Gastroesophageal sphincter (tissue), 3 donors: ENCODE measurements at regions not wholly inside any gene's neighbourhood (a gene's known extent, or its start where the extent isn't known, plus 50 kb on each side); places are given as distances from the start of the nearest gene placed in this dataset.

ENCODE experiments used
- POLR2A ChIP-seq, 2 donors: fragments of 450-650 bp; IDR thresholded peaks; one replicate each; pipeline ENCODE4 v1.6.1; 2017; ENCODE audit warnings: antibody characterized with exemption in 2 of 2, mild to moderate bottlenecking in 2 of 2, moderate library complexity in 1 of 2
- POLR2AphosphoS5 ChIP-seq: sonication (generic); formaldehyde crosslinking; IDR thresholded peaks from one replicate; pipeline ENCODE4 v1.6.1; 2017; ENCODE audit warnings: antibody characterized with exemption
- TF ChIP-seq, protein P1 (sequence below), 4 experiments: fragments of 200-600 bp in 2 of 4; fragments of 450-650 bp in 2 of 4; sonication (generic) in 1 of 4; IDR thresholded peaks; one replicate each; pipeline ENCODE4 v1.5.1; 2017 to 2019; ENCODE audit warnings: antibody characterized with exemption in 4 of 4, mild to moderate bottlenecking in 2 of 4, moderate library complexity in 2 of 4

DNA sequence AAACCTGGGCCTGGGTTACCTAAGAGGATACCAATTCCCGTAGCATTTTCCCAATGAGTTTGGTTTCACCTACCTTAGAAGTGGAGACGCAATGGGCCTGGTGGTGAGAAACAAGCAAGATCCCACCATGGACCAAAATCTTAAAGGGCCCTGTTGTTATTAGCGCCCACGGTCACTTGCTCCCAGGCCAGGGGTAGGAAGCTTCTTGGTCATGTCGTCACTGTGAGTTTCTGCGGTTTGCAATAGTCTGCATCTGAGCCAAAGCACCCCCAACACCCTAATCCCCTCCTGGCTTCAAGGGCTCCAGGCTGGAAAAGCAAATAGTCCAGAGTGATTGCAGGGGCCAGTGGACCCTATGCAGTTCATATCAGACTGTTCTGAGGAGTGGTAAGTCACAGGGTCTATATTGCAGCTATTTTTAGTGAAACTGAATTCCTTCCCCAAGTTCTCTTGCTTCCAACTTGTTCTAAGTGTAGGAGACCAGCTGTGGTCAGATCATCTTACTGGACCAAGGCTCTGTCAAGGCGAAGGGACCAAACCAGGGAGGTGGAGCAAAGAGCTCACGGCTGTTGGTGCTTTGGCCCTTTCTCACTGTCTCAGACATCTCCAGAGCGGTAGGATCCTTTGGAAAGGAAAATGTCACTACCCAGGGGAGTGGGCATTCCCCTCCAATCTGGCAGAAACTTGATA, 307.9 kb upstream of the F9 start:
- TF ChIP-seq POLR2AphosphoS5 (no peak), POLR2A (IDR thresholded peaks at IDR 0.05) (no peak)
- TF ChIP-seq, protein P1, sequence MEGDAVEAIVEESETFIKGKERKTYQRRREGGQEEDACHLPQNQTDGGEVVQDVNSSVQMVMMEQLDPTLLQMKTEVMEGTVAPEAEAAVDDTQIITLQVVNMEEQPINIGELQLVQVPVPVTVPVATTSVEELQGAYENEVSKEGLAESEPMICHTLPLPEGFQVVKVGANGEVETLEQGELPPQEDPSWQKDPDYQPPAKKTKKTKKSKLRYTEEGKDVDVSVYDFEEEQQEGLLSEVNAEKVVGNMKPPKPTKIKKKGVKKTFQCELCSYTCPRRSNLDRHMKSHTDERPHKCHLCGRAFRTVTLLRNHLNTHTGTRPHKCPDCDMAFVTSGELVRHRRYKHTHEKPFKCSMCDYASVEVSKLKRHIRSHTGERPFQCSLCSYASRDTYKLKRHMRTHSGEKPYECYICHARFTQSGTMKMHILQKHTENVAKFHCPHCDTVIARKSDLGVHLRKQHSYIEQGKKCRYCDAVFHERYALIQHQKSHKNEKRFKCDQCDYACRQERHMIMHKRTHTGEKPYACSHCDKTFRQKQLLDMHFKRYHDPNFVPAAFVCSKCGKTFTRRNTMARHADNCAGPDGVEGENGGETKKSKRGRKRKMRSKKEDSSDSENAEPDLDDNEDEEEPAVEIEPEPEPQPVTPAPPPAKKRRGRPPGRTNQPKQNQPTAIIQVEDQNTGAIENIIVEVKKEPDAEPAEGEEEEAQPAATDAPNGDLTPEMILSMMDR (IDR thresholded peaks at IDR 0.05): no peak
